NCI-H2196 treated with DMSO at 0.1 percent for 48 hours (cell line): ENCODE measurements at regions not wholly inside any gene's neighbourhood (a gene's known extent, or its start where the extent isn't known, plus 50 kb on each side); places are given as distances from the start of the nearest gene placed in this dataset.

Source experiments
- DNase-seq: peaks from one replicate; lab custom pipeline; 2025; ENCODE audit not compliant: unreplicated experiment; lab: John Stamatoyannopoulos, UW

DNA sequence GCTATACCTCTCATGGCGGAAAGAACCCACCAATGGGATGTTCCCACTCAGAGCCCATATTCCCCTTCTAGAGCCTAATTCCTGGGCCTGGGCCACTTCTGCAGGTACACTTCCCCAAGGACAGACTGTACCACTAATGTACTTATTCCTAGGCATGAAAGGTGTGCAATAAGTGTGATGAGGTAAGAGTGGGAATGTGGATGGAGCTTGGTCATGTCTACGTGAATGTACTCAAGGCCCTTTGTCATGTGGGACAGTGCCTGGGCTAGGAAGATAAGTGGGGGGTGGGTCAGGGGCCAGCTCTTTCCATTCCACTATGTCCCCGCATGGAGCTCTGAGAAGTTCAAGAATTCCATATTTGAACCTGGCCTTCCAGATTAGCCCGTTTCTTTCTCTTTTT is 63.4 kb upstream of the FUT8 start:
- no peak for DNase-seq

GRCh38 chr14:65351493-65352194 is 60.9 kb upstream of the FUT8 start:
- DNase-seq: no peak

GRCh38 chr14:65352964-65353530 is 59.5 kb upstream of the FUT8 start:
- no peak for DNase-seq

DNA sequence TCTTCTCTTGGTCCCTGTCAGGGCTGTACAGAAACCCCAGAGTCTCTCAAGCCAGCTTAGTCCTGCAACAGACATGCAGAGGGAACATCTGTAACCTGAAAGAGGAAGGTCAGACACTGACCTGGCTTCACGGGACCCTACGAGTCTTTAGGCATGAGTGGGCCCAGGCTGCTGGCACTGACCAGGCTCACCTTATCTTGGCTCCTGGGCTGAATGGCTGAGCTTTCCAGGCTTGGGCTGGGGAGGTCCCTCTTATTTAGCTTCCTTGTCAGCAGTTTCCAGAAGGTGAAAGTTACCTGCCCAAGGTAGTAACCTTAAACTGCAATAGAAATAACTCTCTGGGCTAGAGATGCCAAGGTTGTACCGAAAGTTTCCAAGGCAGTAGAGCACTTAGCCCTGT is 58.4 kb upstream of the FUT8 start:
- DNase-seq: no peak

- DNase-seq: no peak
These were observed 57.8 kb upstream of the FUT8 start for GRCh38 chr14:65354715-65355114.

DNA sequence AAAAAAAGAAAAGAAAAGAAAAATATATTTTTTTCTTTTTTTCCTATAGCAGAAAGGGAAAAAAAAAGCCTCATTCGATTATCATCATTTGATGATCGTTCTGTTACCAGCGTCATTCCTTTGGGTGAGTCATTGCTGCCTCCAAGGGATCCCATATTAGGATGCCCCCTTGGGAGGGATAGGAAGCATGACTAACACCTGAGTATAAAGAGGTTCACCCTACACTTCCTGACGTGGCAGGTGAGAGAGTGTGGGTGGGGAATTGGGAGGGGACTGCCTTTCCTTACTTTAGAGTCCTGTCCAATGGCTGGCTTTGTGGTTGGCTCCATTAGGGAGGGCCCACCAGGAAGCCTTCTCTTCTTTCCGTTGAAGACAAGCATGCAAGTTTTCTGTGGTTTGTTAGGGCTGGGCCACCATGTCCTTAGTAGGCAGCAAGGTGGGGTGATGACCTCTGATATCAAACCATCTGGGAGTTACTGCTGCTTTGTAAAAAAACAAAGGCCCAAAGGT is 56.1 kb upstream of the FUT8 start:
- no peak for DNase-seq

DNA sequence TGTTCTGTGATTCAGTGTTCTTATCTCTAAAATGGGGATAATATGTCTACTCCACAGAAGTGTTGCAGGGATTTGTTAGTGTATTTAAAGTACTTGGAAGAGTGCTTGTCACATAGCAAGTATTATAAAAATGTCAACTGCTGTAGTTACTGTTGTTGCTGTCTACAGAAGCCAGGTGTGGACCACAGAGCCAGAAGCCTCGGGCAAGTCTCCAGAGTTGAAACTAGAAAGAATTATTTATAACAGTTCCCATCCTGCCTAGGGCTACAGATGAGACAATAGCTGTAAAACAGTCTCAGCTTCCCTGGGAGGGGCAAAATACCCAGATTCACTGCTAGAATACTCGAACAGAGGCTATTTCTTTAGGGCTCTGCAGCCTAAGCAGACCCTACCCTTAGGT is 55.4 kb upstream of the FUT8 start:
- DNase-seq: no peak

DNA sequence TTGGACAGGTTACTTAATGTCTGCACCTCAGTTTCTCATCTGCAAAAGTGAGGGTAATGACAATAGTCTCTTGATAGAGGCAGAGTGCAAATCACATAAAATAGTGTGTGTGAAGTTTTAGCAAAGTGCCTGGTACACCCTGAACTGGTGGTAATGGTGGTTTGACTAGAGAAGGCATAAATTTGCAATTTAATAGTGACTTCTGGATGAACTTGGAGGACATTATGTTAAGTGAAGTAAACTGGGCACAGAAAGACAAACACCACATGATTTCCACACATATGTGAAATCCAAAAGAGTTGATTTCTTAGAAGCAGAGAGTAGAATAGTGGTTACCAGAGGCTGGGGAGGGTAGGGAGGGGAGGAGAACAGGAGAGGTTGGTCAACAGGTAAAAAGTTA is 54.8 kb upstream of the FUT8 start:
- DNase-seq: no peak

DNA sequence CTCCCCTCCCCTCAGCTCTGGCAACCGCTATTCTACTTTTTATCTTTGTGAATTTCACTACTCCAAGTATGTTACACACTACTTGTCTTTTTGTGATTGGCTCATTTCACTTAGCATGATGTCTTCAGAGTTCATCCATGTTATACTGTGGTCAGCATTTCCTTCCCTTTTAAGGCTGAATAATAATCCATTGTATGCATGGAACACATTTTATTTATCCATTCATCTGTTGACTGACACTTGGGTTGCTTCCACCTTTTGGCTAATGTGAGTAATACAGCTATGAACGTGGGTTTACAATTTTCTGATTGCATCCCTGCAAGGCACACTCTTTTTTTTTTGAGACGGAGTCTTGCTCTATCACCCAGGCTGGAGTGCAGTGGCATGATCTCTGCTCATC is 53.0 kb upstream of the FUT8 start:
- no peak for DNase-seq

GRCh38 chr14:65360144-65360784 is 52.3 kb upstream of the FUT8 start:
- DNase-seq: no peak

- DNase-seq: peak; percentile 8
These were observed 50.6 kb upstream of the FUT8 start for GRCh38 chr14:65361920-65362319.
